ENCODE measurements at regions not wholly inside any gene's neighbourhood (a gene's known extent, or its start where the extent isn't known, plus 50 kb on each side); places are given as distances from the start of the nearest gene placed in this dataset.

DNA sequence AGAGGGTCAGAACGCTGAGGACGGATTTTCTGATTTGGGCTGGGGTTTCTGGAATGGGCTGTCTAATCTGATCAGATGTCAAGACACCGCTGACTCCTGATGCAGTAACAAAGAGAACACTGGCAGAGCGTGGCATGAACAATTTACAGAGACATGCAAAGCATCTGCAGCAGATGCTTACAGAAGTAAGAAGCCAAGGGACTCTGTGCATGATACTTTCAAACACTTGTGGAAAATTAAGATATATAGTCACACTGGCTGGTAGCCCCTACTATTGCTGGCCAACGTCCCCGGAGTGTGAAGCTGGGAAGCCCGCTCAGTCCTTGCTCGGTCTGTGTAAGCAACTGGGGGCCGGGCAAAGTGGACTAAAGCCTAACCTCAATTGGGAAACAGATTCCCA is 903.7 kb downstream of the BRD1 start:
- Histone ChIP-seq H3K27me3 (peaks cover 0 to 18% (median 0%) of the 10 kb centered on the region in 9 donors), H3K4me3 (no peak overlapping the region), H3K9me3 (no peaks in the 10 kb centered on the region), H3K36me3 (no peaks in the 10 kb centered on the region), H3K27ac (no peak overlapping the region), H3K4me1 (no peaks in the 10 kb centered on the region)
- ATAC-seq (no peak), DNase-seq (no peak)
- 74 to 84% (median 79%) methylated on average over 7 to 9 of the region's 9 CpGs for WGBS, 4 donors
- intact Hi-C loops (cut with DNase I), result no loop called here
- TF ChIP-seq POLR2A (IDR thresholded peaks at IDR 0.05), result no peak
- TF ChIP-seq, protein P1, sequence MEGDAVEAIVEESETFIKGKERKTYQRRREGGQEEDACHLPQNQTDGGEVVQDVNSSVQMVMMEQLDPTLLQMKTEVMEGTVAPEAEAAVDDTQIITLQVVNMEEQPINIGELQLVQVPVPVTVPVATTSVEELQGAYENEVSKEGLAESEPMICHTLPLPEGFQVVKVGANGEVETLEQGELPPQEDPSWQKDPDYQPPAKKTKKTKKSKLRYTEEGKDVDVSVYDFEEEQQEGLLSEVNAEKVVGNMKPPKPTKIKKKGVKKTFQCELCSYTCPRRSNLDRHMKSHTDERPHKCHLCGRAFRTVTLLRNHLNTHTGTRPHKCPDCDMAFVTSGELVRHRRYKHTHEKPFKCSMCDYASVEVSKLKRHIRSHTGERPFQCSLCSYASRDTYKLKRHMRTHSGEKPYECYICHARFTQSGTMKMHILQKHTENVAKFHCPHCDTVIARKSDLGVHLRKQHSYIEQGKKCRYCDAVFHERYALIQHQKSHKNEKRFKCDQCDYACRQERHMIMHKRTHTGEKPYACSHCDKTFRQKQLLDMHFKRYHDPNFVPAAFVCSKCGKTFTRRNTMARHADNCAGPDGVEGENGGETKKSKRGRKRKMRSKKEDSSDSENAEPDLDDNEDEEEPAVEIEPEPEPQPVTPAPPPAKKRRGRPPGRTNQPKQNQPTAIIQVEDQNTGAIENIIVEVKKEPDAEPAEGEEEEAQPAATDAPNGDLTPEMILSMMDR (IDR thresholded peaks at IDR 0.05), result no peak

GRCh38 chr22:48923165-48923865 is 904.4 kb downstream of the BRD1 start:
- H3K4me1 ChIP-seq, result no peaks in the 10 kb centered on the region
- peaks cover 0 to 18% (median 0%) of the 10 kb centered on the region in 9 donors for H3K27me3 ChIP-seq
- no peaks in the 10 kb centered on the region for H3K36me3 ChIP-seq
- intact Hi-C loops (cut with DNase I), result no loop called here
- no peak overlapping the region for H3K4me3 ChIP-seq
- H3K27ac ChIP-seq, result no peak overlapping the region
- ATAC-seq (no peak), DNase-seq (no peak)
- TF ChIP-seq, protein P1 (IDR thresholded peaks at IDR 0.05), result no peak
- TF ChIP-seq POLR2A (IDR thresholded peaks at IDR 0.05), result no peak
- H3K9me3 ChIP-seq, result no peaks in the 10 kb centered on the region
- WGBS, 4 donors, result 69 to 89% (median 86%) methylated on average over 13 to 14 of the region's 14 CpGs

GRCh38 chr22:48921411-48921903 is 906.2 kb downstream of the BRD1 start:
- H3K27ac ChIP-seq, result no peak overlapping the region
- no peaks in the 10 kb centered on the region for H3K36me3 ChIP-seq
- TF ChIP-seq, protein P1 (IDR thresholded peaks at IDR 0.05), result no peak
- no peak for TF ChIP-seq POLR2A (IDR thresholded peaks at IDR 0.05)
- peaks cover 0 to 18% (median 3%) of the 10 kb centered on the region in 9 donors for H3K27me3 ChIP-seq
- no peak overlapping the region for H3K4me3 ChIP-seq
- intact Hi-C loops (cut with DNase I), result no loop called here
- no peaks in the 10 kb centered on the region for H3K9me3 ChIP-seq
- DNase-seq (no peak), ATAC-seq (no peak)
- 81 to 90% (median 83%) methylated on average over 12 to 13 of the region's 13 CpGs for WGBS, 4 donors
- no peaks in the 10 kb centered on the region for H3K4me1 ChIP-seq

DNA sequence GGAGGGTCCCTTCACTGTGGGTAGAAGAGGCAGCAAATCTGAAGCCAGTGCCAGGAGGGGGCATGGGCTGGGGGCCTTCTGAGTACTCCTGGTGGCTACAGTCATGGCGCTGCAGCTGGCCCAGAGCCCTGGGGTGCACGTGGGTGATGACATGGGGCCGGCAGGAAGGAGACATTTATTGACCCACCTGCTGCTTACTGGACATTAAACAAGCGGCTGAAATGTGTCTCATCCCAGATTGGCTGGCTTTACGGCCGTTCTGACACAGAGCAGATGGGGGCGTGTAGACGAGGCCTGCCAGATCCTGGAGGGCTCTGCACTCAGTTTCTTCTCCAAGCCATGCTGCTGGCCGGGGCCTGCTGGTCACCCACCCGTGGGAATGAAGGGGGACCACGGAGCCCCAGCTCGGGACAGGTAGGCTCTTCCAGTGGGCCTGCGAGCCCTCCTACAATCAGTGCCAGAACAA is 906.9 kb downstream of the BRD1 start:
- Histone ChIP-seq H3K36me3 (no peaks in the 10 kb centered on the region), H3K9me3 (no peaks in the 10 kb centered on the region), H3K4me1 (no peaks in the 10 kb centered on the region), H3K27me3 (peaks cover 0 to 18% (median 3%) of the 10 kb centered on the region in 9 donors), H3K27ac (no peak overlapping the region), H3K4me3 (no peak overlapping the region)
- no peak for ATAC-seq
- TF ChIP-seq, protein P1 (IDR thresholded peaks at IDR 0.05), result no peak
- TF ChIP-seq POLR2A (IDR thresholded peaks at IDR 0.05), result no peak
- DNase-seq, result no peak
- 59 to 66% (median 60%) methylated on average over 10 to 13 of the region's 13 CpGs for WGBS, 4 donors
- intact Hi-C loops (cut with DNase I), result no loop called here

All from heart left ventricle (tissue), 16 donors.